ENCODE measurements at regions not wholly inside any gene's neighbourhood (a gene's known extent, or its start where the extent isn't known, plus 50 kb on each side); places are given as distances from the start of the nearest gene placed in this dataset.

- Histone ChIP-seq H3K9me3 (no peaks in the 10 kb centered on the region), H3K4me3 (no peak overlapping the region), H3K27me3 (no peaks in the 10 kb centered on the region), H3K4me1 (peaks cover 10 to 13% of the 10 kb centered on the region in 2 donors), H3K36me3 (no peaks in the 10 kb centered on the region), H3K27ac (peak overlapping the region; percentile 23 to 61)
- intact Hi-C loops (cut with DNase I; ENCODE audit: low total_unique reads): no loop called here
- TF ChIP-seq POLR2A (IDR thresholded peaks at IDR 0.05): no peak
- TF ChIP-seq CTCF (IDR thresholded peaks at IDR 0.05): no peak
- DNase-seq: no peak
Measured at GRCh38 chr3:112747624-112748023, 99.0 kb downstream of the CD200R1L start.

- H3K9me3 ChIP-seq: no peaks in the 10 kb centered on the region
- H3K4me3 ChIP-seq: no peak overlapping the region
- TF ChIP-seq POLR2A (IDR thresholded peaks at IDR 0.05) (no peak), CTCF (IDR thresholded peaks at IDR 0.05) (no peak)
- H3K27me3 ChIP-seq: no peaks in the 10 kb centered on the region
- no peaks in the 10 kb centered on the region for H3K36me3 ChIP-seq
- peak overlapping the region; percentile 61 to 65 for H3K27ac ChIP-seq
- DNase-seq: peak in 1 of 2 donors; percentile 61
- peaks cover 6 to 9% of the 10 kb centered on the region in 2 donors for H3K4me1 ChIP-seq
- intact Hi-C loops (cut with DNase I; ENCODE audit: low total_unique reads): no loop called here
Measured at GRCh38 chr3:112746675-112747280, 99.9 kb downstream of the CD200R1L start.

- TF ChIP-seq CTCF (IDR thresholded peaks at IDR 0.05) (no peak), POLR2A (IDR thresholded peaks at IDR 0.05) (no peak)
- Histone ChIP-seq H3K9me3 (no peaks in the 10 kb centered on the region), H3K4me1 (peaks cover 6 to 13% of the 10 kb centered on the region in 2 donors), H3K27ac (peak overlapping the region; percentile 61 to 65), H3K4me3 (no peak overlapping the region), H3K27me3 (no peaks in the 10 kb centered on the region), H3K36me3 (no peaks in the 10 kb centered on the region)
- intact Hi-C loops (cut with DNase I; ENCODE audit: low total_unique reads): no loop called here
- no peak for DNase-seq
Measured at GRCh38 chr3:112745567-112746248, 101.0 kb downstream of the CD200R1L start.

DNA sequence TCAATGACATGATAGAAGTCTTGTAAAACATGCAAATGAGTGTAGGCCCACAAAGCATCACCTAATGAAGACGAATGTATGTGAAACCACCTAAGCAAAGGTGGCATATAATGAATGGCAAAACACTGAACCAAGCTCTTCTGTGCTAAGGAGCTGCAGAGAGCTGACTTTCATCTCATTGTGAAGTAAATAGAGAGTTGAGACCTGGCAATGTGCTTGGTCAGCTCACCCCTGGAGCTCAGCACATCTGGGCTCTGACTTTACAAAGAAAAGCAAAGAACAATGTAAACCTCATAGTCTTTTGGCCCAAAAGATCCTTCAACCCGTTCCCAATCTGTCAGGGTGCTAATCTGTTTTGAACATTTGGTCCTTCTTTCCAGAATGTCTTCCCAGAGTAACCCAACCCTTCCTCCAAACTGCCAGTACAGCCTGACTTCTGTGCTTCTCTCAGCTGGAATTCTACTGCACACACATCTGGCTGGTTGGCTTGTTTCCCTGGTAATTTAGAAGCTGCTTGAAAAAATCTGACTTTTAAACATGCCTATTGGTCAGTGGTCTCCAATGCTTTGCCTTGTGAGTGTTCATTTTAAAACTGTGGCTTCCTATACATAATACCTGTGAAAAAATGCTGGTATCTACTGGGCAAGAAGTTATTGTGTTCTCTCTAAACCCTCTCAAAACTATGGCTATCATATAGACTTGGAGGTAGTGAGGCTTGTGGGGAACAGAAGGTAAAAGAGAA, 101.7 kb downstream of the CD200R1L start:
- H3K27ac ChIP-seq: peak overlapping the region; percentile 61 to 65
- no peak overlapping the region for H3K4me3 ChIP-seq
- H3K36me3 ChIP-seq: no peaks in the 10 kb centered on the region
- intact Hi-C loops (cut with DNase I; ENCODE audit: low total_unique reads): no loop called here
- H3K9me3 ChIP-seq: no peaks in the 10 kb centered on the region
- H3K27me3 ChIP-seq: no peaks in the 10 kb centered on the region
- H3K4me1 ChIP-seq: peaks cover 6 to 13% of the 10 kb centered on the region in 2 donors
- TF ChIP-seq POLR2A (IDR thresholded peaks at IDR 0.05) (no peak), CTCF (IDR thresholded peaks at IDR 0.05) (no peak)
- no peak for DNase-seq

GRCh38 chr3:112744106-112744505, 102.6 kb downstream of the CD200R1L start:
- TF ChIP-seq POLR2A (IDR thresholded peaks at IDR 0.05) (no peak), CTCF (IDR thresholded peaks at IDR 0.05) (no peak)
- Histone ChIP-seq H3K4me1 (peaks cover 6 to 13% of the 10 kb centered on the region in 2 donors), H3K36me3 (no peaks in the 10 kb centered on the region), H3K4me3 (no peak overlapping the region), H3K9me3 (no peaks in the 10 kb centered on the region), H3K27me3 (no peaks in the 10 kb centered on the region), H3K27ac (peak overlapping the region; percentile 60 to 65)
- peak in 1 of 2 donors; percentile 40 for DNase-seq
- intact Hi-C loops (cut with DNase I; ENCODE audit: low total_unique reads): no loop called here

Data from uterus (tissue), 3 donors.